Tibial nerve (tissue), 3 donors: ENCODE measurements at regions not wholly inside any gene's neighbourhood (a gene's known extent, or its start where the extent isn't known, plus 50 kb on each side); places are given as distances from the start of the nearest gene placed in this dataset.

ENCODE experiments used
- POLR2A ChIP-seq, 2 donors: fragments of 450-650 bp; IDR thresholded peaks; one replicate each; pipeline ENCODE4 v1.6.1; 2017; ENCODE audit warnings: antibody characterized with exemption in 2 of 2, mild to moderate bottlenecking in 2 of 2, moderate library complexity in 2 of 2
- TF ChIP-seq, protein P1 (sequence below), 5 experiments: fragments of 200-600 bp in 3 of 5; fragments of 450-650 bp in 2 of 5; sonication (generic) in 3 of 5; IDR thresholded peaks; one replicate each; pipeline ENCODE4 v1.5.1; 2016 to 2019; ENCODE audit warnings: antibody characterized with exemption in 5 of 5, mild to moderate bottlenecking in 3 of 5, moderate library complexity in 2 of 5

DNA sequence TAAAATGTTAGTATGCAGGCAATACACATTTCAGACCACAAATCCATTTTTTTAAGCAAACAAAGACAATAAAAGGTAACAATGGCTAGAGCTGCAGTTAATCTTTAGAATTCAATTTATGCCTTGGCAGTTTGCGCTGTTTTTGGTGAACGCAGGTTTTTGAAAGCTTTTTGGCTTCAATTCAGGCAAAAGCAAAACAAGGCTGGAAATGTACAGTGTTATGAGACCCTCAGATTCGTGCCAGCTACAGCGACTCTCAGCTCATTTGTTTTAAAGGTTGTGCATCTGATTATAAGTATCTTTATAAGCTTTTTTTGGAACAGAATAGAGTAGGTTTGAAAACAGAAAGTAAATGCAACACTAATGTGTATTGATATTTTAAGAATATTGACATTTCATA lies 63.6 kb upstream of the SOX1 start:
- no peak for TF ChIP-seq POLR2A (IDR thresholded peaks at IDR 0.05)
- TF ChIP-seq, protein P1, sequence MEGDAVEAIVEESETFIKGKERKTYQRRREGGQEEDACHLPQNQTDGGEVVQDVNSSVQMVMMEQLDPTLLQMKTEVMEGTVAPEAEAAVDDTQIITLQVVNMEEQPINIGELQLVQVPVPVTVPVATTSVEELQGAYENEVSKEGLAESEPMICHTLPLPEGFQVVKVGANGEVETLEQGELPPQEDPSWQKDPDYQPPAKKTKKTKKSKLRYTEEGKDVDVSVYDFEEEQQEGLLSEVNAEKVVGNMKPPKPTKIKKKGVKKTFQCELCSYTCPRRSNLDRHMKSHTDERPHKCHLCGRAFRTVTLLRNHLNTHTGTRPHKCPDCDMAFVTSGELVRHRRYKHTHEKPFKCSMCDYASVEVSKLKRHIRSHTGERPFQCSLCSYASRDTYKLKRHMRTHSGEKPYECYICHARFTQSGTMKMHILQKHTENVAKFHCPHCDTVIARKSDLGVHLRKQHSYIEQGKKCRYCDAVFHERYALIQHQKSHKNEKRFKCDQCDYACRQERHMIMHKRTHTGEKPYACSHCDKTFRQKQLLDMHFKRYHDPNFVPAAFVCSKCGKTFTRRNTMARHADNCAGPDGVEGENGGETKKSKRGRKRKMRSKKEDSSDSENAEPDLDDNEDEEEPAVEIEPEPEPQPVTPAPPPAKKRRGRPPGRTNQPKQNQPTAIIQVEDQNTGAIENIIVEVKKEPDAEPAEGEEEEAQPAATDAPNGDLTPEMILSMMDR (IDR thresholded peaks at IDR 0.05): no peak
